ENCODE measurements at regions not wholly inside any gene's neighbourhood (a gene's known extent, or its start where the extent isn't known, plus 50 kb on each side); places are given as distances from the start of the nearest gene placed in this dataset.

- in situ Hi-C loops (cut with MboI; ENCODE audit: low sequenced_read_pairs, unreplicated experiment) = no loop called here
- no peak for TF ChIP-seq CTCF (IDR thresholded peaks at IDR 0.05; ENCODE audit: borderline replicate concordance, control extremely low read depth, extremely low read depth, insufficient read depth, missing control alignments)
- no peak for DNase-seq (ENCODE audit: low spot score)
Observed at GRCh38 chr6:4367643-4368042, 232.3 kb upstream of the ECI2 start.

GRCh38 chr6:4366635-4367395 is 231.4 kb upstream of the ECI2 start:
- DNase-seq (ENCODE audit: low spot score) = no peak
- in situ Hi-C loops (cut with MboI; ENCODE audit: low sequenced_read_pairs, unreplicated experiment) = no loop called here
- no peak for TF ChIP-seq CTCF (IDR thresholded peaks at IDR 0.05; ENCODE audit: borderline replicate concordance, control extremely low read depth, extremely low read depth, insufficient read depth, missing control alignments)

- TF ChIP-seq CTCF (IDR thresholded peaks at IDR 0.05; ENCODE audit: borderline replicate concordance, control extremely low read depth, extremely low read depth, insufficient read depth, missing control alignments) = no peak
- DNase-seq (ENCODE audit: low spot score) = no peak
- in situ Hi-C loops (cut with MboI; ENCODE audit: low sequenced_read_pairs, unreplicated experiment) = no loop called here
Observed at GRCh38 chr6:4365686-4366085, 230.3 kb upstream of the ECI2 start.

- DNase-seq (ENCODE audit: low spot score) = no peak
- in situ Hi-C loops (cut with MboI; ENCODE audit: low sequenced_read_pairs, unreplicated experiment) = no loop called here
- no peak for TF ChIP-seq CTCF (IDR thresholded peaks at IDR 0.05; ENCODE audit: borderline replicate concordance, control extremely low read depth, extremely low read depth, insufficient read depth, missing control alignments)
Observed at GRCh38 chr6:4364711-4365110, 229.3 kb upstream of the ECI2 start.

- no peak for DNase-seq (ENCODE audit: low spot score)
- in situ Hi-C loops (cut with MboI; ENCODE audit: low sequenced_read_pairs, unreplicated experiment) = no loop called here
Observed at GRCh38 chr6:4364172-4364571, 228.8 kb upstream of the ECI2 start.

GRCh38 chr6:4363656-4364055 is 228.3 kb upstream of the ECI2 start:
- no peak for TF ChIP-seq CTCF (IDR thresholded peaks at IDR 0.05; ENCODE audit: borderline replicate concordance, control extremely low read depth, extremely low read depth, insufficient read depth, missing control alignments)
- DNase-seq (ENCODE audit: low spot score) = no peak
- in situ Hi-C loops (cut with MboI; ENCODE audit: low sequenced_read_pairs, unreplicated experiment) = no loop called here

More at GRCh38 chr6:4364172-4364571, 228.8 kb upstream of the ECI2 start:
- no peak for TF ChIP-seq CTCF (IDR thresholded peaks at IDR 0.05; ENCODE audit: borderline replicate concordance, control extremely low read depth, extremely low read depth, insufficient read depth, missing control alignments)
